ENCODE measurements at regions not wholly inside any gene's neighbourhood (a gene's known extent, or its start where the extent isn't known, plus 50 kb on each side); places are given as distances from the start of the nearest gene placed in this dataset.

- H3K4me2 ChIP-seq: no peak overlapping the region
- DNase-seq (ENCODE audit: low spot score): no peak
- H3K4me3 ChIP-seq: no peak overlapping the region
- no peak for TF ChIP-seq EZH2phosphoT487 (IDR thresholded peaks at IDR 0.05; ENCODE audit: low read depth, severe bottlenecking, unreplicated experiment)
- no peak overlapping the region for H2AFZ ChIP-seq
- H3K9me2 ChIP-seq (replicated peaks; ENCODE audit: insufficient read depth): no peaks in the 10 kb centered on the region
- WGBS (ENCODE audit: low lambda C conversion rate, missing lambda C conversion rate): 92% methylated on average over 4 of the region's 4 CpGs
- H3K27ac ChIP-seq: no peak overlapping the region
- no peaks in the 10 kb centered on the region for H4K20me1 ChIP-seq (ENCODE audit: insufficient read depth, poor library complexity, severe bottlenecking)
- H3K36me3 ChIP-seq (replicated peaks; ENCODE audit: insufficient read depth, low read depth): no peaks in the 10 kb centered on the region
- no peaks in the 10 kb centered on the region for H3K79me2 ChIP-seq
- no peaks in the 10 kb centered on the region for H3K9me3 ChIP-seq (ENCODE audit: low read depth)
- H3K4me1 ChIP-seq (ENCODE audit: insufficient read depth): no peaks in the 10 kb centered on the region
- no peaks in the 10 kb centered on the region for H3K27me3 ChIP-seq
Observed at GRCh38 chr16:59997706-59998105, 1263.6 kb upstream of the GOT2 start.

- H3K27me3 ChIP-seq: no peaks in the 10 kb centered on the region
- no peaks in the 10 kb centered on the region for H3K9me2 ChIP-seq (replicated peaks; ENCODE audit: insufficient read depth)
- no peaks in the 10 kb centered on the region for H3K9me3 ChIP-seq (ENCODE audit: low read depth)
- no peaks in the 10 kb centered on the region for H3K36me3 ChIP-seq (replicated peaks; ENCODE audit: insufficient read depth, low read depth)
- no peaks in the 10 kb centered on the region for H3K79me2 ChIP-seq
- no peaks in the 10 kb centered on the region for H4K20me1 ChIP-seq (ENCODE audit: insufficient read depth, poor library complexity, severe bottlenecking)
- H3K4me3 ChIP-seq: no peak overlapping the region
- H2AFZ ChIP-seq: no peak overlapping the region
- peak overlapping the region; percentile 40 for H3K27ac ChIP-seq
- WGBS (ENCODE audit: low lambda C conversion rate, missing lambda C conversion rate): 77% methylated on average over 10 of the region's 10 CpGs
- TF ChIP-seq CTCF (IDR thresholded peaks at IDR 0.05; ENCODE audit: poor library complexity) (no peak), EZH2 (IDR thresholded peaks at IDR 0.05; ENCODE audit: borderline replicate concordance) (no peak), EZH2phosphoT487 (IDR thresholded peaks at IDR 0.05; ENCODE audit: low read depth, severe bottlenecking, unreplicated experiment) (no peak)
- peak; percentile 52 for DNase-seq (ENCODE audit: low spot score)
- no peaks in the 10 kb centered on the region for H3K4me1 ChIP-seq (ENCODE audit: insufficient read depth)
- no peak overlapping the region for H3K4me2 ChIP-seq
Observed at GRCh38 chr16:59993101-59993500, 1259.0 kb upstream of the GOT2 start.

GRCh38 chr16:59991171-59991570 lies 1257.1 kb upstream of the GOT2 start:
- Histone ChIP-seq H3K27me3 (no peaks in the 10 kb centered on the region), H3K9me2 (replicated peaks; ENCODE audit: insufficient read depth) (no peaks in the 10 kb centered on the region), H4K20me1 (ENCODE audit: insufficient read depth, poor library complexity, severe bottlenecking) (no peaks in the 10 kb centered on the region), H3K79me2 (no peaks in the 10 kb centered on the region), H2AFZ (no peak overlapping the region), H3K27ac (no peak overlapping the region), H3K4me3 (no peak overlapping the region), H3K4me1 (ENCODE audit: insufficient read depth) (no peaks in the 10 kb centered on the region), H3K4me2 (no peak overlapping the region), H3K36me3 (replicated peaks; ENCODE audit: insufficient read depth, low read depth) (no peaks in the 10 kb centered on the region), H3K9me3 (ENCODE audit: low read depth) (no peaks in the 10 kb centered on the region)
- no peak for DNase-seq (ENCODE audit: low spot score)
- 95% methylated on average over 2 of the region's 2 CpGs for WGBS (ENCODE audit: low lambda C conversion rate, missing lambda C conversion rate)
- TF ChIP-seq CTCF (IDR thresholded peaks at IDR 0.05; ENCODE audit: poor library complexity) (no peak), EZH2phosphoT487 (IDR thresholded peaks at IDR 0.05; ENCODE audit: low read depth, severe bottlenecking, unreplicated experiment) (no peak), EZH2 (IDR thresholded peaks at IDR 0.05; ENCODE audit: borderline replicate concordance) (no peak)

GRCh38 chr16:59988591-59988990 lies 1254.5 kb upstream of the GOT2 start:
- Histone ChIP-seq H3K36me3 (replicated peaks; ENCODE audit: insufficient read depth, low read depth) (no peaks in the 10 kb centered on the region), H3K79me2 (no peaks in the 10 kb centered on the region), H3K27ac (no peak overlapping the region), H3K9me2 (replicated peaks; ENCODE audit: insufficient read depth) (no peaks in the 10 kb centered on the region), H3K27me3 (no peaks in the 10 kb centered on the region), H3K4me3 (no peak overlapping the region), H3K4me2 (no peak overlapping the region), H3K9me3 (ENCODE audit: low read depth) (no peaks in the 10 kb centered on the region), H3K4me1 (ENCODE audit: insufficient read depth) (no peaks in the 10 kb centered on the region), H2AFZ (no peak overlapping the region), H4K20me1 (ENCODE audit: insufficient read depth, poor library complexity, severe bottlenecking) (no peaks in the 10 kb centered on the region)
- 68% methylated on average over 1 of the region's 1 CpG for WGBS (ENCODE audit: low lambda C conversion rate, missing lambda C conversion rate)
- no peak for DNase-seq (ENCODE audit: low spot score)
- TF ChIP-seq EZH2phosphoT487 (IDR thresholded peaks at IDR 0.05; ENCODE audit: low read depth, severe bottlenecking, unreplicated experiment): no peak
- TF ChIP-seq CTCF (IDR thresholded peaks at IDR 0.05; ENCODE audit: poor library complexity): no peak
- TF ChIP-seq EZH2 (IDR thresholded peaks at IDR 0.05; ENCODE audit: borderline replicate concordance): no peak

Measured in hepatocyte (in vitro differentiated cells).